T-cell (primary cell): ENCODE measurements at regions not wholly inside any gene's neighbourhood (a gene's known extent, or its start where the extent isn't known, plus 50 kb on each side); places are given as distances from the start of the nearest gene placed in this dataset.

Source experiments
- ATAC-seq, 4 experiments: fragments of 200-7000 bp in 3 of 4; fragments of 150-1000 bp in 1 of 4; cut with Tn5 transposase; replicated peaks in 1 of 4; 1 replicate in 3 of 4; 2 replicates in 1 of 4; pipeline ENCODE4 v1.10.0; 2021; ENCODE audit warnings: moderate library complexity in 3 of 4, mild to moderate bottlenecking in 2 of 4, moderate number of reproducible peaks in 1 of 4
- CTCF ChIA-PET, 2 donors: fragments of 300-600 bp; sonication (Branson Sonifier 250); formaldehyde crosslinking; loops; one replicate each; lab custom pipeline; 2022; ENCODE audit warnings: antibody characterized with exemption in 2 of 2; lab: Charles Lee
- POLR2A ChIA-PET, 2 donors: fragments of 300-600 bp; sonication (Branson Sonifier 250); formaldehyde crosslinking; loops; one replicate each; lab custom pipeline; 2022; ENCODE audit warnings: antibody characterized with exemption in 2 of 2; lab: Charles Lee
- DNase-seq, 35 experiments: peaks; one replicate each; pipeline versions ENCODE4 v3.0.0 to v3.0.0-alpha.2; 2013 to 2023
- H3K27ac ChIP-seq: one replicate; pipeline ENCODE4 v1.5.1; 2013; ENCODE audit warnings: low read length
- H3K27me3 ChIP-seq, 2 experiments: replicated peaks in 1 of 2; 1 replicate in 1 of 2; 2 replicates in 1 of 2; pipeline versions ENCODE4 v1.6.1 to v1.7.0; 2013; ENCODE audit warnings: low read length in 1 of 2, mixed read lengths in 1 of 2; ENCODE audit not compliant: control insufficient read depth in 2 of 2, insufficient read depth in 2 of 2; ENCODE audit errors: extremely low read depth in 1 of 2
- H3K36me3 ChIP-seq, 2 donors: 1 replicate in 1 of 2; 2 replicates in 1 of 2; pipeline versions ENCODE4 v1.6.1 to v1.7.0; 2013; ENCODE audit warnings: low read length in 1 of 2; ENCODE audit not compliant: control insufficient read depth in 2 of 2, insufficient read depth in 1 of 2; ENCODE audit errors: extremely low read depth in 1 of 2
- H3K4me1 ChIP-seq, 2 experiments: 1 replicate in 1 of 2; 2 replicates in 1 of 2; pipeline versions ENCODE4 v1.6.1 to v1.7.0; 2013; ENCODE audit warnings: low read length in 2 of 2, mixed read lengths in 1 of 2; ENCODE audit not compliant: insufficient read depth in 2 of 2, control insufficient read depth in 1 of 2; ENCODE audit errors: extremely low read depth in 1 of 2
- H3K4me3 ChIP-seq, 2 donors: 1 replicate in 1 of 2; 2 replicates in 1 of 2; pipeline versions ENCODE4 v1.5.1 to v1.7.0; 2013; ENCODE audit warnings: mild to moderate bottlenecking in 2 of 2, low read length in 1 of 2, moderate library complexity in 1 of 2; ENCODE audit not compliant: control insufficient read depth in 1 of 2; ENCODE audit errors: extremely low read depth in 1 of 2
- H3K9me3 ChIP-seq: 2 replicates; pipeline ENCODE4 v1.7.0; 2013
- H3K27ac Mint-ChIP-seq, 2 donors: one replicate each; pipeline ENCODE4 v1.8.0; 2020 to 2021; ENCODE audit warnings: mild to moderate bottlenecking in 2 of 2, mixed read lengths in 2 of 2
- H3K27me3 Mint-ChIP-seq, 2 donors: one replicate each; pipeline ENCODE4 v1.8.0; 2021 to 2022; ENCODE audit warnings: mixed read lengths in 2 of 2
- H3K36me3 Mint-ChIP-seq: one replicate; pipeline ENCODE4 v1.8.0; 2021; ENCODE audit warnings: mixed read lengths
- H3K4me1 Mint-ChIP-seq, 3 donors: one replicate each; pipeline ENCODE4 v1.8.0; 2020 to 2022; ENCODE audit warnings: mixed read lengths in 3 of 3, mild to moderate bottlenecking in 1 of 3
- H3K4me3 Mint-ChIP-seq, 3 donors: one replicate each; pipeline ENCODE4 v1.8.0; 2020 to 2022; ENCODE audit warnings: mild to moderate bottlenecking in 3 of 3, mixed read lengths in 3 of 3, moderate library complexity in 3 of 3
- H3K9me3 Mint-ChIP-seq, 3 donors: one replicate each; pipeline ENCODE4 v1.8.0; 2020 to 2022; ENCODE audit warnings: mixed read lengths in 3 of 3
- WGBS: methylation state at CpG from one replicate; pipeline ENCODE4 v1.1.5; 2013; ENCODE audit warnings: missing lambda C conversion rate; ENCODE audit not compliant: insufficient coverage; 5-methylcytosine and 5-hydroxymethylcytosine counted together

DNA sequence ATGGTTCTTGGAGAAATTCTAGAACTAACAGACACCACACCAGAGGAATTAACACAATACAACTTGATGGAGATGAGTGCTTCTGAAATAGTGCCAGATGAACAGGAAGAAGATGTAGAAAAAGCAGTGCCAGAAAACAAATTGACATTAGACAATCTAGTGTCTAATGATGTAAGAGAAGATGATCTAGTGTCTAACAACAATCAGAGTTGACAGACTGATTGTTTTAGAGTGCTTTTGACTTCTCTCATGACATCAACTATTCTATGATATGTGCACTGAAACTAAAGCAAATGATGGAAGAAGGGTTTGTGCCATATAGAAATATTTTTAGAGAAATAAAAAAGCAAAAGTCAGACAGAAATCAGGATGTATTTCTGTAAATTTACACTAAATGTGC is 646.1 kb upstream of the KIF2B start:
- no peak overlapping the region for H3K27ac ChIP-seq
- H3K9me3 Mint-ChIP-seq: peaks cover 19 to 26% (median 25%) of the 10 kb centered on the region in 3 donors
- no peaks in the 10 kb centered on the region for H3K27me3 Mint-ChIP-seq
- H3K36me3 Mint-ChIP-seq: no peaks in the 10 kb centered on the region
- H3K4me1 Mint-ChIP-seq: no peaks in the 10 kb centered on the region
- no peaks in the 10 kb centered on the region for H3K36me3 ChIP-seq
- H3K4me3 Mint-ChIP-seq: no peak overlapping the region
- H3K4me3 ChIP-seq: no peak overlapping the region
- no peaks in the 10 kb centered on the region for H3K9me3 ChIP-seq
- ChIA-PET CTCF (no interaction called here), POLR2A (interaction anchor here in 1 of 2 donors (0.6 kb wide), 1 partner anchor 10 kb away, joined by 3 read pairs; no protein-coding TSS in a partner anchor)
- H3K27me3 ChIP-seq: no peaks in the 10 kb centered on the region
- DNase-seq (no peak), ATAC-seq (no peak)
- H3K4me1 ChIP-seq: no peaks in the 10 kb centered on the region
- H3K27ac Mint-ChIP-seq: no peak overlapping the region

DNA sequence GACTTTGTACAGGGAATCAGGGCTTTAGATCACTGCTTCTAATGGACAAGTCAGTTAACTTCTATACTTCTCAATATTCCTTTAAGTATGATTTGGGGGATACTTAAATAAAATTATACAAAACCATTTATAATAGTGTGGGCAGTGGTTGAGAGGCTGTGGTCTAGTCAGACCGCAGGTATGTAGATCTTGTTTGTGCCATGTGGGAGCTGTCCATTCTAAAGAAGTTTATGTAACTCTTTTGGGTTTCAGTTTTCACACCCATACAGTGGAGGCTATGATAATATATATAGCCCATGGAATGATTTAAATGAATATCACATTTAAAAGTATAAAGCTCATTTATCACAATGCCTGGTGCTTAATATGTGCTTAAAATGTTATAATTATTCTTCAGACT is 654.3 kb upstream of the KIF2B start:
- no CpG with 5 or more reads among the region's 1 CpG for WGBS
- H3K27ac Mint-ChIP-seq: no peak overlapping the region
- no peaks in the 10 kb centered on the region for H3K4me1 Mint-ChIP-seq
- Histone ChIP-seq H3K9me3 (no peaks in the 10 kb centered on the region), H3K27me3 (no peaks in the 10 kb centered on the region), H3K36me3 (no peaks in the 10 kb centered on the region), H3K4me1 (no peaks in the 10 kb centered on the region), H3K4me3 (no peak overlapping the region), H3K27ac (no peak overlapping the region)
- no peaks in the 10 kb centered on the region for H3K36me3 Mint-ChIP-seq
- DNase-seq (no peak), ATAC-seq (no peak)
- POLR2A ChIA-PET: no interaction called here
- CTCF ChIA-PET: no interaction called here
- H3K27me3 Mint-ChIP-seq: no peaks in the 10 kb centered on the region
- H3K4me3 Mint-ChIP-seq: no peak overlapping the region
- peaks cover 0 to 11% (median 8%) of the 10 kb centered on the region in 3 donors for H3K9me3 Mint-ChIP-seq

DNA sequence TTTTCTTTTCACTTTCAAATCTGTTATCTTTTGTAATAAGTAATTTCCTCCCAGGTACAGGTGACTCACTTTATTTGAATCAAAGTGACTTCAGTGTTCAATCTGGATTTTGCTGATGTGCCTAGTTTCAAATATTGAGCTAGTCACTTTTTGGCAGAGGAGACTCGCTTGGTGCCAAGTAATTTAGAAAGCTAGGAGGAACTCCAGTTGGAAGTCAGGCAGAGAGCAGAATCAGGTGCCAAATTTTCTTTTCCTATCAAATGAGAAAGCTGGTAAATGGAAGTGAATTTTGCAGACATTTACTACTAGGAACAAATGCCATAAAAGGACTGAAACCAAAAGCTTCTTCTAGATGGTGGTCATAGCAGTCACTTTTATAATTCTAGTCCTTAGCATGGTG is 656.0 kb upstream of the KIF2B start:
- Mint-ChIP-seq H3K4me3 (no peak overlapping the region), H3K9me3 (peaks cover 6 to 10% (median 6%) of the 10 kb centered on the region in 3 donors), H3K27me3 (no peaks in the 10 kb centered on the region), H3K27ac (no peak overlapping the region), H3K36me3 (no peaks in the 10 kb centered on the region), H3K4me1 (no peaks in the 10 kb centered on the region)
- CTCF ChIA-PET: no interaction called here
- Histone ChIP-seq H3K27ac (no peak overlapping the region), H3K4me1 (no peaks in the 10 kb centered on the region), H3K27me3 (no peaks in the 10 kb centered on the region), H3K36me3 (no peaks in the 10 kb centered on the region), H3K9me3 (no peaks in the 10 kb centered on the region), H3K4me3 (no peak overlapping the region)
- ATAC-seq (no peak), DNase-seq (no peak)
- whole genome bisulfite sequencing: 20% methylated on average over 1 of the region's 1 CpG
- POLR2A ChIA-PET: interaction anchor here in 1 of 2 donors (0.6 kb wide), 1 partner anchor 9 kb away, joined by 3 read pairs; no protein-coding TSS in a partner anchor

DNA sequence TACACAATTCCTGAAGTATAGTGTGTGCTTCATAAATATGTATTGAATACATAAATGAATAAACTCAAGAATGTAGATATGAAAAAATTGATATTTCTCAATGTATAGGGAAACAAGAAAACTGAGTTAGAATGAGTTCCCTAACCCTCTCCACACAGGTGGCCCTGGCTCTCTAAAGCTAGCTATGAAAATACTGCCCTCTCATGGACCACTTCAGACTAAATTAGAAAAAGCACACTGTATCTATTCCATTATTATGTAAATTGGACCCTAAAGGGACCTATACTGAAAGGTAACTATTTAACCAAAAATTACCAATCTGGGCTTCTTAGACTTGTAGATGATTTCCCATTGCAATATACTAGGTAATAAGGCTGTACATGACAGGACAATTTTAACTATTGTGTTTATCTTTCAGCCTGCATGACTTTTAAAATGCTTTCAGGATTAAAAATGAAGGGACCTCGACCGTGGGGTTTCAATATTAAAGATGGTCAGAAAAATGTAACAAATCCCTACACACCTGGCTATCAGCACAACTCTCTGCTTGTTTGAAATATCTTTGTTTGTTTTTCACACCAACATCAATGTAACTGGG is 672.5 kb upstream of the KIF2B start:
- peaks cover 7 to 8% (median 7%) of the 10 kb centered on the region in 3 donors for H3K9me3 Mint-ChIP-seq
- no peak overlapping the region for H3K27ac ChIP-seq
- no peak overlapping the region for H3K27ac Mint-ChIP-seq
- ATAC-seq: no peak
- ChIA-PET CTCF (no interaction called here), POLR2A (no interaction called here)
- no CpG with 5 or more reads among the region's 2 CpGs for WGBS
- no peak overlapping the region for H3K4me3 Mint-ChIP-seq
- no peaks in the 10 kb centered on the region for H3K36me3 Mint-ChIP-seq
- no peaks in the 10 kb centered on the region for H3K27me3 ChIP-seq
- no peaks in the 10 kb centered on the region for H3K36me3 ChIP-seq
- H3K4me1 Mint-ChIP-seq: no peaks in the 10 kb centered on the region
- H3K4me3 ChIP-seq: no peak overlapping the region
- no peak for DNase-seq
- H3K27me3 Mint-ChIP-seq: no peaks in the 10 kb centered on the region
- H3K4me1 ChIP-seq: no peaks in the 10 kb centered on the region
- H3K9me3 ChIP-seq: no peaks in the 10 kb centered on the region

DNA sequence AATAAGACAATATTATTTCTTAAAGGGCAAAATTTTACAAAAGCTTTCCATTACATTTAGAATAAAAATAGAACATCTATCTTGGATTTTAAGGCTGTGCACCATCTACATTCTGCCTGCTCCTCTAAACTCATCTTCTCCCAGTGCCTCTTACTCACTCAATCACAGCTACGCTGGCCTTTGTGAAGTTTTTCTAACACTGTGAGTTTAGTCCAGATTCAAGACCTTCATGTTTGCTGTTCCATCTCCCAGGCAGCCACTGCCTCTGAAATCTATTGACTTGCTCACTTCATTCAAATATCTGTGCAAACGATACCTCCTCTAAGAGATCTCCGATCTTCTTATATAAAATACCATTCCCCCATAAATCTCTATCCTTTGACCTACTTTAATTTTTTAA is 673.4 kb upstream of the KIF2B start:
- Mint-ChIP-seq H3K27me3 (no peaks in the 10 kb centered on the region), H3K4me1 (no peaks in the 10 kb centered on the region), H3K36me3 (no peaks in the 10 kb centered on the region), H3K9me3 (peaks cover 7 to 9% (median 7%) of the 10 kb centered on the region in 3 donors), H3K4me3 (no peak overlapping the region), H3K27ac (no peak overlapping the region)
- WGBS: 60% methylated on average over 1 of the region's 3 CpGs
- POLR2A ChIA-PET: no interaction called here
- no peak overlapping the region for H3K4me3 ChIP-seq
- DNase-seq: no peak
- no peaks in the 10 kb centered on the region for H3K36me3 ChIP-seq
- H3K4me1 ChIP-seq: no peaks in the 10 kb centered on the region
- no peaks in the 10 kb centered on the region for H3K27me3 ChIP-seq
- H3K9me3 ChIP-seq: no peaks in the 10 kb centered on the region
- no peak overlapping the region for H3K27ac ChIP-seq
- CTCF ChIA-PET: no interaction called here
- no peak for ATAC-seq

DNA sequence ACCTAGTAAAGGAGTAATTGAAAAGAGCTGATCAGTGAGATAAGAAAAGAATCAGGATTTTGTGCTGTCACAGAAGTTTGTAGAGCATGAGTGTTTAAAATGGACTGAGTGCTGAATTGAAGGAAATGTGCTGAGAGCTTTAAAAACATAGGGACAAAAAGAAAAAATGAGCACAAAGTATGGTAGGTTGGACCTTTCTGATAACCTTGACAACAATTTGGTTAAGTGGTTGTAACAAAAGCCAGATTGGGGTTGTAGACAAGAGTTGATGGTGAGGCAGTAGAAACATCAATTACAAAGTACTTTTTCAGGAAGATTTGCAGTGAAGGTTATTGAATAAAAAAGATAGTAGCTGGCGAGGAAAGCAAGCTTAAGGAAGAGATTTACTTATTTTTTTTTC is 674.7 kb upstream of the KIF2B start:
- Histone ChIP-seq H3K4me3 (no peak overlapping the region), H3K27ac (no peak overlapping the region), H3K27me3 (no peaks in the 10 kb centered on the region), H3K4me1 (no peaks in the 10 kb centered on the region), H3K36me3 (no peaks in the 10 kb centered on the region), H3K9me3 (no peaks in the 10 kb centered on the region)
- H3K36me3 Mint-ChIP-seq: no peaks in the 10 kb centered on the region
- H3K27me3 Mint-ChIP-seq: no peaks in the 10 kb centered on the region
- WGBS: 17% methylated on average over 1 of the region's 1 CpG
- H3K9me3 Mint-ChIP-seq: peaks cover 7 to 9% (median 7%) of the 10 kb centered on the region in 3 donors
- ChIA-PET POLR2A (no interaction called here), CTCF (no interaction called here)
- no peak overlapping the region for H3K4me3 Mint-ChIP-seq
- no peaks in the 10 kb centered on the region for H3K4me1 Mint-ChIP-seq
- DNase-seq (no peak), ATAC-seq (no peak)
- H3K27ac Mint-ChIP-seq: no peak overlapping the region

DNA sequence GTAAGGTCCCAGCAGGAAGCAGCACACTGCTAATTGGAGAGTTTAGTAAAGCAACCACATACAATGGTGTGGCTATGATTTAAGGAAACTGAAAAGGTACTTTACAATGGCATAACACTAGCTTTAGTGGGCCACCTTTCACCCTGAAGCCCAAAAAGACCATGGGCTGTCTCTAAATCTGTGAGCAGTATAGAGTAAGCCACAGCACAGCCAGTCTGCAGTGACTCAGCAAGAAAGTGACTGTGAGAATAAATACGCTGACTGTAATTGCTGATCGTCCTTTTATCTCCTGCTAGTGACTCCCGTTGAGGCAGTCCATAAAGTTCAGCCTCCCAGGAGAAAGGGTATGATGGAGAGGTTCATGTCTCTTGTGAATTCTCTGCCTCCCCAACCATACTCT is 679.8 kb upstream of the KIF2B start:
- Histone ChIP-seq H3K9me3 (no peaks in the 10 kb centered on the region), H3K27me3 (no peaks in the 10 kb centered on the region), H3K36me3 (no peaks in the 10 kb centered on the region), H3K4me1 (no peaks in the 10 kb centered on the region), H3K4me3 (no peak overlapping the region), H3K27ac (no peak overlapping the region)
- Mint-ChIP-seq H3K4me1 (no peaks in the 10 kb centered on the region), H3K36me3 (no peaks in the 10 kb centered on the region), H3K4me3 (no peak overlapping the region), H3K27ac (no peak overlapping the region), H3K27me3 (no peaks in the 10 kb centered on the region), H3K9me3 (peaks cover 4 to 12% (median 9%) of the 10 kb centered on the region in 3 donors)
- DNase-seq (no peak), ATAC-seq (no peak)
- CTCF ChIA-PET: no interaction called here
- POLR2A ChIA-PET: no interaction called here
- WGBS: no CpG with 5 or more reads among the region's 3 CpGs
